NOMO-1 (cell line): ENCODE measurements at regions not wholly inside any gene's neighbourhood (a gene's known extent, or its start where the extent isn't known, plus 50 kb on each side); places are given as distances from the start of the nearest gene placed in this dataset.
"Not testable (repeated sequence)": the region's sequence is repeated elsewhere in the genome, so short reads cannot be mapped to it uniquely, and the experiment has no call there.

ENCODE experiments used
- DNase-seq, 2 experiments: peaks; one replicate each; lab custom pipeline; 2025; ENCODE audit not compliant: unreplicated experiment in 2 of 2; lab: John Stamatoyannopoulos, UW

- DNase-seq, result no peak
Measured at GRCh38 chr9:93813221-93814076, 141.7 kb downstream of the BARX1 start.

- no peak for DNase-seq
Measured at GRCh38 chr9:93812410-93812668, 142.8 kb downstream of the BARX1 start.

GRCh38 chr9:93810028-93810971 is 144.9 kb downstream of the BARX1 start:
- DNase-seq, result no peak

GRCh38 chr9:93809204-93809940 is 145.8 kb downstream of the BARX1 start:
- no peak for DNase-seq

GRCh38 chr9:93808115-93809029 is 146.8 kb downstream of the BARX1 start:
- DNase-seq, result no peak

- peak in 1 of 2 experiments; percentile 20 for DNase-seq
Measured at GRCh38 chr9:93807166-93808074, 147.7 kb downstream of the BARX1 start.

- DNase-seq, result no peak
Measured at GRCh38 chr9:93801581-93802284, 153.4 kb downstream of the BARX1 start.

GRCh38 chr9:93801120-93801519 is 154.0 kb downstream of the BARX1 start:
- DNase-seq, result no peak

GRCh38 chr9:93792358-93792757 is 162.8 kb downstream of the BARX1 start:
- no peak for DNase-seq

- no peak for DNase-seq
Measured at GRCh38 chr9:93786204-93786603, 169.0 kb downstream of the BARX1 start.

GRCh38 chr9:93776873-93777272 is 178.3 kb downstream of the BARX1 start:
- DNase-seq, result no peak

GRCh38 chr9:93776256-93776655 is 178.9 kb downstream of the BARX1 start:
- no peak for DNase-seq

- no peak for DNase-seq
Measured at GRCh38 chr9:93774331-93775102, 180.6 kb downstream of the BARX1 start.

GRCh38 chr9:93771276-93771675 is 183.9 kb downstream of the BARX1 start:
- DNase-seq, result no peak

- DNase-seq, result no peak
Measured at GRCh38 chr9:93761822-93762221, 185.4 kb downstream of the PHF2 start.

- DNase-seq, result no peak
Measured at GRCh38 chr9:93750045-93750444, 173.7 kb downstream of the PHF2 start.

GRCh38 chr9:93748827-93749226 is 172.4 kb downstream of the PHF2 start:
- not testable (repeated sequence) for DNase-seq

- no peak for DNase-seq
Measured at GRCh38 chr9:93731963-93732362, 155.6 kb downstream of the PHF2 start.
